22Rv1 (cell line): ENCODE measurements at regions not wholly inside any gene's neighbourhood (a gene's known extent, or its start where the extent isn't known, plus 50 kb on each side); places are given as distances from the start of the nearest gene placed in this dataset.
"Not testable (repeated sequence)": the region's sequence is repeated elsewhere in the genome, so short reads cannot be mapped to it uniquely, and the experiment has no call there.

Experiments
- ZFX ChIP-seq: fragments of 450-650 bp; IDR thresholded peaks from 2 replicates; pipeline ENCODE4 v1.6.1; 2017; ENCODE audit warnings: antibody characterized with exemption, borderline replicate concordance
- TF ChIP-seq, protein P1 (sequence below): fragments of 450-650 bp; IDR thresholded peaks from 2 replicates; pipeline ENCODE4 v1.5.1; 2017; ENCODE audit warnings: mild to moderate bottlenecking

DNA sequence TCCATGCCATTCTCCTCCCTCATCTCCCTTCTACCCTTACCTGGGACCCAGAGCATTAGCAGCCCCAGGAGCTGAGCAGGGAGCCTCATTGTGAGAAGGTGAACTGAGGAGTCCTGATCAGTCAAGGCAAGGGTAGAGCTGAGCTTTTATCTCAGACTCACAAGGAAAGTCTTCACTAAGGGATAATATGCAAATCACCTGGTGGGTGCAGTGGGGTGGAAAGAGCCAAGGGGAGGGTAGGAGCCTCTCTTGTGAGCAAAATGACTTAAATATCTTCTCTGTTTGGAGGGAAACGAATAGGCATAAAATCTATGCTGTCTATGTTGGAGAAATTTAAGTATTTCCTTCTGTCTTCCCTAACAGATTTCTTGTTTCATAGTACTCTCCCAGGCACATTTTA is 554.0 kb downstream of the RPIA start:
- TF ChIP-seq, protein P1, sequence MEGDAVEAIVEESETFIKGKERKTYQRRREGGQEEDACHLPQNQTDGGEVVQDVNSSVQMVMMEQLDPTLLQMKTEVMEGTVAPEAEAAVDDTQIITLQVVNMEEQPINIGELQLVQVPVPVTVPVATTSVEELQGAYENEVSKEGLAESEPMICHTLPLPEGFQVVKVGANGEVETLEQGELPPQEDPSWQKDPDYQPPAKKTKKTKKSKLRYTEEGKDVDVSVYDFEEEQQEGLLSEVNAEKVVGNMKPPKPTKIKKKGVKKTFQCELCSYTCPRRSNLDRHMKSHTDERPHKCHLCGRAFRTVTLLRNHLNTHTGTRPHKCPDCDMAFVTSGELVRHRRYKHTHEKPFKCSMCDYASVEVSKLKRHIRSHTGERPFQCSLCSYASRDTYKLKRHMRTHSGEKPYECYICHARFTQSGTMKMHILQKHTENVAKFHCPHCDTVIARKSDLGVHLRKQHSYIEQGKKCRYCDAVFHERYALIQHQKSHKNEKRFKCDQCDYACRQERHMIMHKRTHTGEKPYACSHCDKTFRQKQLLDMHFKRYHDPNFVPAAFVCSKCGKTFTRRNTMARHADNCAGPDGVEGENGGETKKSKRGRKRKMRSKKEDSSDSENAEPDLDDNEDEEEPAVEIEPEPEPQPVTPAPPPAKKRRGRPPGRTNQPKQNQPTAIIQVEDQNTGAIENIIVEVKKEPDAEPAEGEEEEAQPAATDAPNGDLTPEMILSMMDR: not testable (repeated sequence)
- not testable (repeated sequence) for TF ChIP-seq ZFX
